ENCODE measurements at regions not wholly inside any gene's neighbourhood (a gene's known extent, or its start where the extent isn't known, plus 50 kb on each side); places are given as distances from the start of the nearest gene placed in this dataset.

DNA sequence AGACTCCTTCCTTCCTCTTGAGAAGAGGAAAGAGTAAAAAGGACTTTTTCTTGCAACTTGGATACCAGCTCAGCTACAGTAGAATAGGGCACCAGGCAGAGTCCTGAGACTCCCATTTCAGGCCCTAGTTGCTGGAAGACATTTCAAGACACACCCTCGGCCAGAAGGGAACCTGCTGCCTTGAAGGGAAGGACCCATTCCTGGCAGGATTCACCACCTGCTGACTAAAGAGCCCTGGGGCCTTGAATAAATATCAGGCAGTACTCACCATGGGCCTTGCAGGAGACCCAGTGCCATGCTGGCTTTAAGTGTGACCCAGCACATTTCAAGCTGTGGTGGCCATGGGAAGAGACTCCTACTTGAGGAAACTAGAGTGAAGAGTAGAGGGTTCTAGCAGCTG, 317.6 kb downstream of the DKK2 start:
- no peaks in the 10 kb centered on the region for H3K27me3 ChIP-seq (ENCODE audit: control insufficient read depth, insufficient read depth, low read length)
- H3K4me3 ChIP-seq (ENCODE audit: low read depth, low read length), result no peak overlapping the region
- no peaks in the 10 kb centered on the region for H3K36me3 ChIP-seq (ENCODE audit: control insufficient read depth, insufficient read depth, low read length)
- TF ChIP-seq, protein P1, sequence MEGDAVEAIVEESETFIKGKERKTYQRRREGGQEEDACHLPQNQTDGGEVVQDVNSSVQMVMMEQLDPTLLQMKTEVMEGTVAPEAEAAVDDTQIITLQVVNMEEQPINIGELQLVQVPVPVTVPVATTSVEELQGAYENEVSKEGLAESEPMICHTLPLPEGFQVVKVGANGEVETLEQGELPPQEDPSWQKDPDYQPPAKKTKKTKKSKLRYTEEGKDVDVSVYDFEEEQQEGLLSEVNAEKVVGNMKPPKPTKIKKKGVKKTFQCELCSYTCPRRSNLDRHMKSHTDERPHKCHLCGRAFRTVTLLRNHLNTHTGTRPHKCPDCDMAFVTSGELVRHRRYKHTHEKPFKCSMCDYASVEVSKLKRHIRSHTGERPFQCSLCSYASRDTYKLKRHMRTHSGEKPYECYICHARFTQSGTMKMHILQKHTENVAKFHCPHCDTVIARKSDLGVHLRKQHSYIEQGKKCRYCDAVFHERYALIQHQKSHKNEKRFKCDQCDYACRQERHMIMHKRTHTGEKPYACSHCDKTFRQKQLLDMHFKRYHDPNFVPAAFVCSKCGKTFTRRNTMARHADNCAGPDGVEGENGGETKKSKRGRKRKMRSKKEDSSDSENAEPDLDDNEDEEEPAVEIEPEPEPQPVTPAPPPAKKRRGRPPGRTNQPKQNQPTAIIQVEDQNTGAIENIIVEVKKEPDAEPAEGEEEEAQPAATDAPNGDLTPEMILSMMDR (IDR thresholded peaks at IDR 0.05; ENCODE audit: insufficient read depth, low read length, poor library complexity, severe bottlenecking), result no peak
- DNase-seq (ENCODE audit: low read depth), result no peak

DNA sequence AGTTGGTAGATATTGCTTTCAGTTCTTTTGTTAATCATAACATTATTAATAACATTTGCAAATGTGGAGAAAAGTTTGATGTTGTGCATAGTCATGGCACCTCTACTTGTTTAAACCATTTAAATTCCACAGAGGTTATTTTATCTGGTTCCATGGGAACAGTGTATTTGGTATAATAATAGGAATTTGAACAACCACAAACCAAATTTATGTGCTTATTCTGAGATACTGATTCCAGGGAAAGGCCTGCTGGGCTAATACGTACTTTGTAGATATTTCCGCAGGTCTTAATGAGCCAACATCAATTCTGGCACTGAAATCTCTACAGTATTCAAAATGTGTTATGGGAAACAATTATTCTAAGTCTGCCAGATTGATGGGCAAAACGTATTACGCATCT, 319.0 kb downstream of the DKK2 start:
- no peaks in the 10 kb centered on the region for H3K36me3 ChIP-seq (ENCODE audit: control insufficient read depth, insufficient read depth, low read length)
- no peak overlapping the region for H3K4me3 ChIP-seq (ENCODE audit: low read depth, low read length)
- H3K27me3 ChIP-seq (ENCODE audit: control insufficient read depth, insufficient read depth, low read length), result no peaks in the 10 kb centered on the region
- no peak for DNase-seq (ENCODE audit: low read depth)
- TF ChIP-seq, protein P1 (IDR thresholded peaks at IDR 0.05; ENCODE audit: insufficient read depth, low read length, poor library complexity, severe bottlenecking), result no peak

DNA sequence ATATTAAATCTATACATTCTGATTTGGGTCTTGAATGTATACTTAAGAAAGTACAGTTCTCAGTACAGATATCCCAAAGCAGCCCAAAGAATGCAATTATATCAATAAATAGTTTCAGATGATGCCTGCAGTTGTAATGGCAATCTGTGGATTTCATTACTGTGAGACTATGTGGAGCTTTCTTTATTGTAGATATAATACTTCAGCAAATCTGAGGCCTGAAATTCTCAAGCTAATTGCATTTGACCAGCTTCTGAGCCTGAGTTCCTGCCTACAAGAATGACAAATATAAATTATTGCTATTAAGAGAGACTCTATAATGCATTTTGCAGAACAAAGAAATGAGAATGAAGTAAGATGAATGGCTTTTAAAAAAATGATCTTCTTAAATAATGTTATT, 320.3 kb downstream of the DKK2 start:
- TF ChIP-seq, protein P1 (IDR thresholded peaks at IDR 0.05; ENCODE audit: insufficient read depth, low read length, poor library complexity, severe bottlenecking), result no peak
- no peaks in the 10 kb centered on the region for H3K36me3 ChIP-seq (ENCODE audit: control insufficient read depth, insufficient read depth, low read length)
- no peak overlapping the region for H3K4me3 ChIP-seq (ENCODE audit: low read depth, low read length)
- DNase-seq (ENCODE audit: low read depth), result no peak
- no peaks in the 10 kb centered on the region for H3K27me3 ChIP-seq (ENCODE audit: control insufficient read depth, insufficient read depth, low read length)

DNA sequence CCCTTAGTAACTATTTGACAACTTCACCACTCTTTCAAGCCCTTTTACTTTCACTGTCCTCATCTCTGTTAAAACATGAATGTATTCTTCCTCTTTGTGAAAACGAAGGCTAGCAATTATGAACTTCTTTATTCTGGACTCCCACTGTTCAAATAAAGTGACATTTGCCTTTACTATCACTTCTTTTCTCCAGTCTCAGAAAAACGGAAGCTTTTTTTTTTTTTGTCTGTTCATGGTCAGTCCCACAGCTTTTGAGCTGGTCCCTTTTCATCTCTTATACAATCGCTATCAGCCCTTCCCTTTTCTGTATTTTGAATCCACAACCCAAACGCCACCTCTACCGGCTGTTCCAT, 327.7 kb downstream of the DKK2 start:
- H3K4me3 ChIP-seq (ENCODE audit: low read depth, low read length), result no peak overlapping the region
- TF ChIP-seq, protein P1 (IDR thresholded peaks at IDR 0.05; ENCODE audit: insufficient read depth, low read length, poor library complexity, severe bottlenecking), result no peak
- no peak for DNase-seq (ENCODE audit: low read depth)

DNA sequence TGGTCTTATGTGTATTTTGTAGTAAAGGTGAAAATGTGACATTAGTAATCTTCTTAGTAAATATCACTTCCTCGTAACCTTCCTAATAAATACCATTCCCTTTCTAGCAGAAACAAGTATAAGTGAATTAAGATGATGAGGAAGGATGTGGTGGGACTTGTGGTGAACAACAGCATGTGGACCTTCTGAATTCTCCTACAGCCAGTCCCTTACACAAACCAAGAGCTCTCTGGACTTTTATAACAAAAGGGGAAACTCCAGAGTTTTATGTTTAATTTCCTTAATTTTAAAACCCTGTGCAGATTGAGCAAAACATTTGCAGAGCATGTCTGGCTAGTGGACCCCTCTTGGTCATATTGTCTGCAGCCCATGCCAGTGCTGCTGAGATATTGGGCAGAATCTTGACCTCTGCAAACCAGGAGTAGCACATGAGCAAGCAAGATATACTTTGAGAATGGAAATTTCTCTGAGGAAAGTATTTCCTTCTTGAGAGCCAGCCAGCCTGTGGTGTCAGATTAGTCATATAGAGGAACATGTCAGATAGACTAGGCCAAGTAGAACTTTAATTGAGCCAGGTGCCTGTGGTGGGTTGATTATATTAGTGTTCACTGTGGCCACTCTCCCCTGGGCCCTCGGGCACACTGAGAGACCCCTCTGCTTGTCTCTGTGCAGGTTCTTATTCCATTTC, 328.2 kb downstream of the DKK2 start:
- Histone ChIP-seq H3K4me3 (ENCODE audit: low read depth, low read length) (no peak overlapping the region), H3K27me3 (ENCODE audit: control insufficient read depth, insufficient read depth, low read length) (no peaks in the 10 kb centered on the region), H3K36me3 (ENCODE audit: control insufficient read depth, insufficient read depth, low read length) (no peaks in the 10 kb centered on the region)
- TF ChIP-seq, protein P1 (IDR thresholded peaks at IDR 0.05; ENCODE audit: insufficient read depth, low read length, poor library complexity, severe bottlenecking), result no peak
- no peak for DNase-seq (ENCODE audit: low read depth)

More for the DNA sequence above, 327.7 kb downstream of the DKK2 start:
- Histone ChIP-seq H3K36me3 (ENCODE audit: control insufficient read depth, insufficient read depth, low read length) (no peaks in the 10 kb centered on the region), H3K27me3 (ENCODE audit: control insufficient read depth, insufficient read depth, low read length) (no peaks in the 10 kb centered on the region)

DNA sequence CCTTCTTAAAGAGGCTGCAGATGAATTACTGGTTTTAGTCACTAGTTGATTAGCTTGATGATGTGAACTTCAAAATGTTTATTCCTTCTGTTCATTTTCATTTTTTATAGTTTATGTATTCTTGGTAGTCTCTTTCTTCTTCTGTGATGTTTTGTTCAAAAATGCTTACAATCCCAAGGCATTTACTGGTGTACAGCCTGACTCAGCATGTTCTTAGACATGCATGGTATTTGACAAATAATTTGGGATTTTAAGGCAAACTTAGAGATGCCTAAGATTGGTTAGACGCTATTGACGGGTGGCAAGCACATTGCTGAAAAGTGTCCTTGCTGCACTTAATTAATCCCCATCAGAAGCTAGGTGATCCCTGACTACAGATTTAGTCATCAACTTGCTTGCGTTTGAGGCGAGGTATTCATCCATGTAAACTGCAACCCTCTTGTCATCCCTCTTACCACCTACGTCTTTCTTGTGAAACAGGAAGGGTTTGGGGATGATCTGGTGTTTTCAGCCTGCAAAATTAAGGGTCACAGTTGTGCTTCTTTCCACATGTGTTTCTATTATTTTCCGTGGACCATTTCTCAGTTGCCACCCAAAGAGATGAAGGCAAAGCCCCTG, 331.8 kb downstream of the DKK2 start:
- Histone ChIP-seq H3K36me3 (ENCODE audit: control insufficient read depth, insufficient read depth, low read length) (no peaks in the 10 kb centered on the region), H3K27me3 (ENCODE audit: control insufficient read depth, insufficient read depth, low read length) (no peaks in the 10 kb centered on the region), H3K4me3 (ENCODE audit: low read depth, low read length) (no peak overlapping the region)
- TF ChIP-seq, protein P1 (IDR thresholded peaks at IDR 0.05; ENCODE audit: insufficient read depth, low read length, poor library complexity, severe bottlenecking), result no peak
- no peak for DNase-seq (ENCODE audit: low read depth)
